HUES64 (cell line): ENCODE measurements at regions not wholly inside any gene's neighbourhood (a gene's known extent, or its start where the extent isn't known, plus 50 kb on each side); places are given as distances from the start of the nearest gene placed in this dataset.
"Not testable (repeated sequence)": the region's sequence is repeated elsewhere in the genome, so short reads cannot be mapped to it uniquely, and the experiment has no call there.

Experiments used
- H3K27ac ChIP-seq: 2 replicates; pipeline ENCODE4 v1.7.0; 2013; ENCODE audit warnings: low read depth, low read length, inconsistent platforms
- H3K27me3 ChIP-seq: 2 replicates; pipeline ENCODE4 v1.6.1; 2013; ENCODE audit warnings: mild to moderate bottlenecking, low read length; ENCODE audit not compliant: insufficient read depth
- H3K36me3 ChIP-seq: 2 replicates; pipeline ENCODE4 v1.6.1; 2013; ENCODE audit warnings: mild to moderate bottlenecking, low read length; ENCODE audit not compliant: insufficient read depth
- H3K4me1 ChIP-seq: 2 replicates; pipeline ENCODE4 v1.6.1; 2013; ENCODE audit warnings: mild to moderate bottlenecking, low read length, moderate library complexity; ENCODE audit not compliant: insufficient read depth
- H3K4me3 ChIP-seq: 2 replicates; pipeline ENCODE4 v1.5.1; 2013; ENCODE audit warnings: mild to moderate bottlenecking, low read length, moderate library complexity
- H3K9ac ChIP-seq: 2 replicates; pipeline ENCODE4 v1.6.1; 2013; ENCODE audit warnings: mild to moderate bottlenecking, low read depth, low read length
- H3K9me3 ChIP-seq: 2 replicates; pipeline ENCODE4 v1.6.1; 2013; ENCODE audit warnings: low read depth, low read length; ENCODE audit not compliant: insufficient read depth
- WGBS: fragments of 150-250, 120-280 bp; methylation state at CpG from one replicate; pipeline ENCODE4 v1.1.7; 2013; ENCODE audit warnings: missing lambda C conversion rate; 5-methylcytosine and 5-hydroxymethylcytosine counted together

DNA sequence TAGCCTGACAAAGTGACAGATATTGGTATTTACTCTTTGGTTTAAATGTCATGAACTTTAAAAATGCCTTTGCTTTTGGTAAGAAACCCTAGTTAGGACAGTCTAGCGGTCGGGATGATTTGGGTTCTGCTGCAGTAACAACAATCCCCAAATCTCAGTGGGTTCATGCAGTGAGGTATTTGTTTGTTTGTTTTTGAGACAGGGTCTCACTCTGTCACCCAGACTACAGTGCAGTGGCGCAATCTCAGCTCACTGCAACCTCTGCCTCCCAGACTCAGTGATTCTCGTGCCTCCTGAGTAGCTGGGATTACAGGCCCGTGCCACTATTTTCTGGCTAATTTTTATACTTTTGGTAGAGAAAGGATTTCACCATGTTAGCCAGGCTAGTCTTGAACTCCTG lies 65.2 kb upstream of the EEF2KMT start:
- not testable (repeated sequence) for H3K36me3 ChIP-seq, H3K4me3 ChIP-seq, H3K9me3 ChIP-seq, H3K27ac ChIP-seq, H3K27me3 ChIP-seq, H3K9ac ChIP-seq
- peaks cover 14% of the 10 kb centered on the region for H3K4me1 ChIP-seq
- WGBS: 97% methylated on average over 5 of the region's 5 CpGs

- H3K4me1 ChIP-seq, H3K36me3 ChIP-seq, H3K9ac ChIP-seq, H3K27ac ChIP-seq, H3K4me3 ChIP-seq, H3K27me3 ChIP-seq, H3K9me3 ChIP-seq: not testable (repeated sequence)
- WGBS: 94% methylated on average over 6 of the region's 6 CpGs
These were observed 64.3 kb upstream of the EEF2KMT start for GRCh38 chr16:5161888-5162287.

- H3K9ac ChIP-seq, H3K4me3 ChIP-seq, H3K4me1 ChIP-seq, H3K27me3 ChIP-seq, H3K27ac ChIP-seq, H3K9me3 ChIP-seq, H3K36me3 ChIP-seq: not testable (repeated sequence)
- WGBS: 91% methylated on average over 3 of the region's 4 CpGs
These were observed 62.4 kb upstream of the EEF2KMT start for GRCh38 chr16:5160010-5160409.

GRCh38 chr16:5159537-5159936 lies 61.9 kb upstream of the EEF2KMT start:
- not testable (repeated sequence) for H3K4me3 ChIP-seq, H3K27ac ChIP-seq, H3K4me1 ChIP-seq, H3K9me3 ChIP-seq, H3K36me3 ChIP-seq, H3K9ac ChIP-seq, H3K27me3 ChIP-seq
- WGBS: 89% methylated on average over 4 of the region's 5 CpGs

- Histone ChIP-seq H3K4me3 (no peak overlapping the region), H3K27me3 (no peaks in the 10 kb centered on the region), H3K4me1 (no peaks in the 10 kb centered on the region), H3K27ac (no peak overlapping the region), H3K9me3 (0 out of 2 replicates have a peak, but pooled peaks cover 6% of the 10 kb centered on the region), H3K36me3 (no peaks in the 10 kb centered on the region), H3K9ac (no peak overlapping the region)
- 98% methylated on average over 3 of the region's 3 CpGs for WGBS
These were observed 60.9 kb upstream of the EEF2KMT start for GRCh38 chr16:5158494-5158893.

DNA sequence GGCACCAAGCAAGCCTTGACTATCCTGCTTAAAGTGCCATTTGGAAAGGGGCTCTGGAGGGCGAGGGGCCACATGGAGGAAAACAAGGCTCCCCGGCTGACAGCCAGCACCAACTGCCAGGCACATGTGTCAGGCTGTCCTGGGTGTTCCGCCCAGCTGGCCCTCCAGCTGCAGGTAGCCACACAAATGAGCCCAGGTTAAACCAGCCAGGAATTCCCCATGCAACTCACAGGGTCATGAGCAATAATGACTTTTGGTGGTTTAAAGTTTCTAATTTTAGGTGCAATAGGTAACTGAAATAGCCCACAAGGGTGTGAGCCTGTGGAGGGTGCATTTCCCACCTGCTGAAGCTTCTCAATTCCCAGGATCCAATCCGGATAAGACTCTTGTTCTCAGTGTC lies 58.9 kb upstream of the EEF2KMT start:
- 87% methylated on average over 4 of the region's 4 CpGs for WGBS
- not testable (repeated sequence) for H3K36me3 ChIP-seq, H3K27me3 ChIP-seq, H3K4me3 ChIP-seq, H3K27ac ChIP-seq, H3K4me1 ChIP-seq, H3K9me3 ChIP-seq, H3K9ac ChIP-seq

GRCh38 chr16:5154006-5154405 lies 56.4 kb upstream of the EEF2KMT start:
- H3K9me3 ChIP-seq, H3K9ac ChIP-seq, H3K4me1 ChIP-seq, H3K27ac ChIP-seq, H3K36me3 ChIP-seq, H3K4me3 ChIP-seq, H3K27me3 ChIP-seq: not testable (repeated sequence)
- WGBS: 100% methylated on average over 1 of the region's 1 CpG

GRCh38 chr16:5151409-5151808 lies 53.8 kb upstream of the EEF2KMT start:
- H3K9ac ChIP-seq, H3K27me3 ChIP-seq, H3K36me3 ChIP-seq, H3K4me1 ChIP-seq, H3K9me3 ChIP-seq, H3K4me3 ChIP-seq, H3K27ac ChIP-seq: not testable (repeated sequence)
- 89% methylated on average over 2 of the region's 2 CpGs for WGBS
